ENCODE measurements at regions not wholly inside any gene's neighbourhood (a gene's known extent, or its start where the extent isn't known, plus 50 kb on each side); places are given as distances from the start of the nearest gene placed in this dataset.

DNA sequence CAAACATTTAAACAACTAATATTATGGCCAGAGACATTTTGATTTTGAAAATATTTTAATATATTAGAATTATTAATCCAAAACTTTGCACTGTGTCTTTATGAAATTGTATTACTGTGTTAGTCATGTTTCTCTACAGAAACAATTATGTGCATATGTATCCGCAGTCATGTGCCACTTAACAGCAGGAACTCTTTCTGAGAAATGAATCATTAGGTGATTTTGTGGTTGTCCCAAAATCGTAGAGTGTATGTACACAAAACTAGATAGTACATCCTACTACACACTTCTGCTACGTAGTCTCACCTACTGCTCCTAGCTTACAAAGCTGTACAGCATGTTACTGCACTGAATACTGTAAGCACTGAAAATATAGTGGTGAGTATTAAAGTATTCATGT is 479.2 kb upstream of the DSEL start:
- CTCF ChIA-PET (ENCODE audit: partially characterized antibody): no interaction called here
- Histone ChIP-seq H3K4me1 (ENCODE audit: insufficient read depth, low read length) (no peaks in the 10 kb centered on the region), H3K27me3 (ENCODE audit: insufficient read depth, low read length) (no peaks in the 10 kb centered on the region), H3K4me3 (ENCODE audit: low read length in 2 of 2) (no peak overlapping the region), H3K9me3 (ENCODE audit: control insufficient read depth in 1 of 2, low read length in 2 of 2) (no peaks in the 10 kb centered on the region), H3K36me3 (ENCODE audit: insufficient read depth, low read length) (no peaks in the 10 kb centered on the region), H3K27ac (ENCODE audit: low read depth, low read length) (no peak overlapping the region)
- no peaks in the 10 kb centered on the region for H3K27me3 Mint-ChIP-seq
- POLR2A ChIA-PET (ENCODE audit: partially characterized antibody): no interaction called here
- no peak overlapping the region for H3K27ac Mint-ChIP-seq
- no peak for DNase-seq
- H3K4me3 Mint-ChIP-seq: no peak overlapping the region
- no peaks in the 10 kb centered on the region for H3K4me1 Mint-ChIP-seq
- no peaks in the 10 kb centered on the region for H3K36me3 Mint-ChIP-seq
- H3K9me3 Mint-ChIP-seq: peaks cover 0 to under 1% (median 0%) of the 10 kb centered on the region in 8 donors
- intact Hi-C loops (cut with micrococcal nuclease): no loop called here

DNA sequence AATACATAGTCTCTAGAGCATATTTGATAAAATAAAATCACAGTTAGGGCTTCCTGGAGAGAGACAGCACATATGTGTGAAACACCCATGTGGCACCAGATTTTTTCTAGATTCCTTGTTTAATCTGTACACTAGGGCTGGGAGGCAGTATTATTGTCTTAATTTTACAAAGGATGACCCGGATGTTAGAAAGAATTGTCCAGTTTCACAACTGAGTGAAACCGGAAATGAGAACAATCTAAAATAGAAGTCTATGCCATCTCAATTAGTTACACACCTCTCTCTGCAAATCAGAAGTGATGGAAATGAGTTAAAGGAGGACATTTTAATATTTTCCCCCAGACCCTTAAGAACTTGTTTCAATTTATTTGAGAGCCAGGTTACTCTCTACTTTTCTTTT is 463.7 kb upstream of the DSEL start:
- intact Hi-C loops (cut with micrococcal nuclease): loop anchor here (10.0 kb wide), 1 partner anchor 55 kb away; no protein-coding TSS in a partner anchor
- DNase-seq: no peak
- H3K9me3 Mint-ChIP-seq: peaks cover 0 to 2% (median 0%) of the 10 kb centered on the region in 8 donors
- H3K4me3 ChIP-seq (ENCODE audit: low read length in 2 of 2): no peak overlapping the region
- no peaks in the 10 kb centered on the region for H3K4me1 Mint-ChIP-seq
- POLR2A ChIA-PET (ENCODE audit: partially characterized antibody): no interaction called here
- H3K36me3 Mint-ChIP-seq: no peaks in the 10 kb centered on the region
- no peaks in the 10 kb centered on the region for H3K27me3 ChIP-seq (ENCODE audit: insufficient read depth, low read length)
- no peak overlapping the region for H3K4me3 Mint-ChIP-seq
- no peaks in the 10 kb centered on the region for H3K27me3 Mint-ChIP-seq
- no peaks in the 10 kb centered on the region for H3K4me1 ChIP-seq (ENCODE audit: insufficient read depth, low read length)
- H3K36me3 ChIP-seq (ENCODE audit: insufficient read depth, low read length): no peaks in the 10 kb centered on the region
- CTCF ChIA-PET (ENCODE audit: partially characterized antibody): no interaction called here
- H3K27ac Mint-ChIP-seq: no peak overlapping the region
- no peaks in the 10 kb centered on the region for H3K9me3 ChIP-seq (ENCODE audit: control insufficient read depth in 1 of 2, low read length in 2 of 2)
- H3K27ac ChIP-seq (ENCODE audit: low read depth, low read length): no peak overlapping the region

GRCh38 chr18:67977067-67977616 is 460.6 kb upstream of the DSEL start:
- H3K4me3 Mint-ChIP-seq: no peak overlapping the region
- no peaks in the 10 kb centered on the region for H3K4me1 ChIP-seq (ENCODE audit: insufficient read depth, low read length)
- no peaks in the 10 kb centered on the region for H3K36me3 ChIP-seq (ENCODE audit: insufficient read depth, low read length)
- no peak for DNase-seq
- ChIA-PET POLR2A (ENCODE audit: partially characterized antibody) (no interaction called here), CTCF (ENCODE audit: partially characterized antibody) (no interaction called here)
- no peak overlapping the region for H3K27ac Mint-ChIP-seq
- intact Hi-C loops (cut with micrococcal nuclease): no loop called here
- no peaks in the 10 kb centered on the region for H3K36me3 Mint-ChIP-seq
- H3K4me3 ChIP-seq (ENCODE audit: low read length in 2 of 2): no peak overlapping the region
- H3K4me1 Mint-ChIP-seq: no peaks in the 10 kb centered on the region
- no peak overlapping the region for H3K27ac ChIP-seq (ENCODE audit: low read depth, low read length)
- H3K27me3 ChIP-seq (ENCODE audit: insufficient read depth, low read length): no peaks in the 10 kb centered on the region
- H3K27me3 Mint-ChIP-seq: no peaks in the 10 kb centered on the region
- peaks cover 0 to 2% (median 0%) of the 10 kb centered on the region in 8 donors for H3K9me3 Mint-ChIP-seq
- H3K9me3 ChIP-seq (ENCODE audit: control insufficient read depth in 1 of 2, low read length in 2 of 2): no peaks in the 10 kb centered on the region

GRCh38 chr18:67973916-67974315 is 457.4 kb upstream of the DSEL start:
- POLR2A ChIA-PET (ENCODE audit: partially characterized antibody): no interaction called here
- Histone ChIP-seq H3K36me3 (ENCODE audit: insufficient read depth, low read length) (no peaks in the 10 kb centered on the region), H3K4me1 (ENCODE audit: insufficient read depth, low read length) (no peaks in the 10 kb centered on the region), H3K4me3 (ENCODE audit: low read length in 2 of 2) (no peak overlapping the region), H3K9me3 (ENCODE audit: control insufficient read depth in 1 of 2, low read length in 2 of 2) (no peaks in the 10 kb centered on the region), H3K27me3 (ENCODE audit: insufficient read depth, low read length) (no peaks in the 10 kb centered on the region), H3K27ac (ENCODE audit: low read depth, low read length) (no peak overlapping the region)
- no peaks in the 10 kb centered on the region for H3K36me3 Mint-ChIP-seq
- H3K9me3 Mint-ChIP-seq: no peaks in the 10 kb centered on the region
- H3K27ac Mint-ChIP-seq: no peak overlapping the region
- intact Hi-C loops (cut with micrococcal nuclease): no loop called here
- H3K4me3 Mint-ChIP-seq: no peak overlapping the region
- no peak for DNase-seq
- H3K27me3 Mint-ChIP-seq: no peaks in the 10 kb centered on the region
- H3K4me1 Mint-ChIP-seq: no peaks in the 10 kb centered on the region
- CTCF ChIA-PET (ENCODE audit: partially characterized antibody): no interaction called here

- no peaks in the 10 kb centered on the region for H3K27me3 Mint-ChIP-seq
- no peaks in the 10 kb centered on the region for H3K4me1 ChIP-seq (ENCODE audit: insufficient read depth, low read length)
- H3K4me1 Mint-ChIP-seq: no peaks in the 10 kb centered on the region
- H3K27ac ChIP-seq (ENCODE audit: low read depth, low read length): no peak overlapping the region
- POLR2A ChIA-PET (ENCODE audit: partially characterized antibody): no interaction called here
- CTCF ChIA-PET (ENCODE audit: partially characterized antibody): no interaction called here
- intact Hi-C loops (cut with micrococcal nuclease): no loop called here
- no peak overlapping the region for H3K27ac Mint-ChIP-seq
- H3K4me3 Mint-ChIP-seq: no peak overlapping the region
- no peaks in the 10 kb centered on the region for H3K27me3 ChIP-seq (ENCODE audit: insufficient read depth, low read length)
- H3K9me3 Mint-ChIP-seq: no peaks in the 10 kb centered on the region
- no peak for DNase-seq
- H3K36me3 Mint-ChIP-seq: no peaks in the 10 kb centered on the region
- H3K36me3 ChIP-seq (ENCODE audit: insufficient read depth, low read length): no peaks in the 10 kb centered on the region
- no peaks in the 10 kb centered on the region for H3K9me3 ChIP-seq (ENCODE audit: control insufficient read depth in 1 of 2, low read length in 2 of 2)
- no peak overlapping the region for H3K4me3 ChIP-seq (ENCODE audit: low read length in 2 of 2)
Observed at GRCh38 chr18:67969458-67969857, 452.9 kb upstream of the DSEL start.

GRCh38 chr18:67966224-67966623 is 449.7 kb upstream of the DSEL start:
- Mint-ChIP-seq H3K27ac (no peak overlapping the region), H3K9me3 (peaks cover 0 to 1% (median 0%) of the 10 kb centered on the region in 8 donors), H3K4me3 (no peak overlapping the region), H3K4me1 (no peaks in the 10 kb centered on the region), H3K27me3 (no peaks in the 10 kb centered on the region), H3K36me3 (no peaks in the 10 kb centered on the region)
- Histone ChIP-seq H3K27me3 (ENCODE audit: insufficient read depth, low read length) (no peaks in the 10 kb centered on the region), H3K36me3 (ENCODE audit: insufficient read depth, low read length) (no peaks in the 10 kb centered on the region), H3K4me1 (ENCODE audit: insufficient read depth, low read length) (no peaks in the 10 kb centered on the region), H3K4me3 (ENCODE audit: low read length in 2 of 2) (no peak overlapping the region), H3K9me3 (ENCODE audit: control insufficient read depth in 1 of 2, low read length in 2 of 2) (no peaks in the 10 kb centered on the region), H3K27ac (ENCODE audit: low read depth, low read length) (no peak overlapping the region)
- intact Hi-C loops (cut with micrococcal nuclease): no loop called here
- ChIA-PET POLR2A (ENCODE audit: partially characterized antibody) (no interaction called here), CTCF (ENCODE audit: partially characterized antibody) (no interaction called here)
- no peak for DNase-seq

DNA sequence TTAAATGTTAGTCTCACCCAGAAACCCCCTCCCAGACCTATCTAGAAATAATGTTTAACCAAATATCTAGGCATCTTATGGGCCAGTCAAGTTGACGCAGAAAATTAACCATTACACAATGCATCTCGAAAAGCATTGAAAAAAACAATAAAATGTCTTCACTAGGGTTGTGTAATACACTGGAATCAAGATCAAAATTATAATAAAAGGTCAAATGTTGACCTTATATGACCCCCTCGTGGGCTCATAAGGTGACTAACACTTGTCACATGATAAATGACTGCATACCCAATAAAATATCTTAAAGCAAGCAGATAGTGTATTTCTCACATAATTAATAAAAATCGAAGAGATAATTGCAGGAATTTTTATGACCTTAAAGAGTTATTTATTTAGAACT is 447.9 kb upstream of the DSEL start:
- no peak overlapping the region for H3K27ac Mint-ChIP-seq
- no peaks in the 10 kb centered on the region for H3K36me3 Mint-ChIP-seq
- Histone ChIP-seq H3K36me3 (ENCODE audit: insufficient read depth, low read length) (no peaks in the 10 kb centered on the region), H3K4me3 (ENCODE audit: low read length in 2 of 2) (no peak overlapping the region), H3K27me3 (ENCODE audit: insufficient read depth, low read length) (no peaks in the 10 kb centered on the region), H3K4me1 (ENCODE audit: insufficient read depth, low read length) (no peaks in the 10 kb centered on the region), H3K9me3 (ENCODE audit: control insufficient read depth in 1 of 2, low read length in 2 of 2) (no peaks in the 10 kb centered on the region), H3K27ac (ENCODE audit: low read depth, low read length) (no peak overlapping the region)
- intact Hi-C loops (cut with micrococcal nuclease): no loop called here
- POLR2A ChIA-PET (ENCODE audit: partially characterized antibody): no interaction called here
- peaks cover 0 to 1% (median 0%) of the 10 kb centered on the region in 8 donors for H3K9me3 Mint-ChIP-seq
- H3K27me3 Mint-ChIP-seq: no peaks in the 10 kb centered on the region
- H3K4me1 Mint-ChIP-seq: no peaks in the 10 kb centered on the region
- no peak overlapping the region for H3K4me3 Mint-ChIP-seq
- CTCF ChIA-PET (ENCODE audit: partially characterized antibody): no interaction called here
- no peak for DNase-seq

All from CD4-positive, alpha-beta memory T cell (primary cell).